ENCODE measurements at regions not wholly inside any gene's neighbourhood (a gene's known extent, or its start where the extent isn't known, plus 50 kb on each side); places are given as distances from the start of the nearest gene placed in this dataset.

DNA sequence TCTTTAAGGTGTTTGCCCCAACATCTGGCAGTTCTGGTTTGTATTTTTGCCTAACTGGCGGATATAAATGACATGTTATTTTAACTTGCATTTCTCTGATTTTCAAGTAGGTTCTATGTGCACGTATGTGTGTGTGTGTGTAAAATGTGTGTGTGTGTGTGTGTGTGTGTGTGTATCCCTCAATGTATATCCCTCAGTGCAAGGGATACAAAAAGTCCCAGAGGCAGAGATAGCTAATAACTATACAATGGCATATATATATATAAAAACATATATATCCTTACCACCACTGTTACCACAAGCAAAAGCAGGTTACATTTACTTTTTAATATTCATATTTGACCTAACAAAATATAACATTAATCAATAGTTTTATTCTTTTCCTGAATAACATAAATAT is 95.0 kb upstream of the NR5A2 start:
- Histone ChIP-seq H3K9me3 (no peaks in the 10 kb centered on the region), H3K4me3 (no peak overlapping the region), H3K4me1 (no peaks in the 10 kb centered on the region), H3K27me3 (no peaks in the 10 kb centered on the region), H3K27ac (replicated peaks in 1 of 4) (no peak overlapping the region), H3K36me3 (no peaks in the 10 kb centered on the region)
- no peak for TF ChIP-seq POLR2A (IDR thresholded peaks at IDR 0.05; ENCODE audit: low read depth)
- intact Hi-C loops (cut with DNase I) = no loop called here
- WGBS = 76% methylated on average over 2 of the region's 2 CpGs
- DNase-seq (ENCODE audit: extremely low spot score) = no peak

DNA sequence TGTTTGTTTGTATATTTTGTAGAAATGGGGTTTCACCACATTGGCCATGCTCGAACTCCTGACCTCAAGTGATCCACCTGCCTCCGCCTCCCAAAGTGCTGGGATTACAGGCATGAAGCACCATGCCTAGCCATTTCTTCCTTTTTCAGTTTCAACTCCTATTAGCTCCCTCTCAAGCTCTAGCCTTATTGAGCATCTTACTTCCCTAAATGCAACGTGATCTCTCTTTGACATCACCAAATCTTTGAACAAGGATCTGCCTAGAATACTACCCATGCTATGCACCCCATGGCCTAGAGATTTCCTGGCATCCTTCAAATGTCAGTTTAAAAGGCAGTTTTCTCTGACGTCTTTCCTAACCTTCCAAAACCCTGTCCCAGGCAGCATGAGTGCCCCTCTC is 91.1 kb upstream of the NR5A2 start:
- WGBS = 77% methylated on average over 4 of the region's 4 CpGs
- Histone ChIP-seq H3K4me1 (no peaks in the 10 kb centered on the region), H3K27me3 (no peaks in the 10 kb centered on the region), H3K4me3 (no peak overlapping the region), H3K36me3 (no peaks in the 10 kb centered on the region), H3K27ac (replicated peaks in 1 of 4) (no peak overlapping the region), H3K9me3 (no peaks in the 10 kb centered on the region)
- intact Hi-C loops (cut with DNase I) = no loop called here
- no peak for TF ChIP-seq POLR2AphosphoS5 (IDR thresholded peaks at IDR 0.05)
- TF ChIP-seq EP300 (IDR thresholded peaks at IDR 0.05) = no peak
- no peak for TF ChIP-seq POLR2A (IDR thresholded peaks at IDR 0.05; ENCODE audit: low read depth)
- TF ChIP-seq, protein P1, sequence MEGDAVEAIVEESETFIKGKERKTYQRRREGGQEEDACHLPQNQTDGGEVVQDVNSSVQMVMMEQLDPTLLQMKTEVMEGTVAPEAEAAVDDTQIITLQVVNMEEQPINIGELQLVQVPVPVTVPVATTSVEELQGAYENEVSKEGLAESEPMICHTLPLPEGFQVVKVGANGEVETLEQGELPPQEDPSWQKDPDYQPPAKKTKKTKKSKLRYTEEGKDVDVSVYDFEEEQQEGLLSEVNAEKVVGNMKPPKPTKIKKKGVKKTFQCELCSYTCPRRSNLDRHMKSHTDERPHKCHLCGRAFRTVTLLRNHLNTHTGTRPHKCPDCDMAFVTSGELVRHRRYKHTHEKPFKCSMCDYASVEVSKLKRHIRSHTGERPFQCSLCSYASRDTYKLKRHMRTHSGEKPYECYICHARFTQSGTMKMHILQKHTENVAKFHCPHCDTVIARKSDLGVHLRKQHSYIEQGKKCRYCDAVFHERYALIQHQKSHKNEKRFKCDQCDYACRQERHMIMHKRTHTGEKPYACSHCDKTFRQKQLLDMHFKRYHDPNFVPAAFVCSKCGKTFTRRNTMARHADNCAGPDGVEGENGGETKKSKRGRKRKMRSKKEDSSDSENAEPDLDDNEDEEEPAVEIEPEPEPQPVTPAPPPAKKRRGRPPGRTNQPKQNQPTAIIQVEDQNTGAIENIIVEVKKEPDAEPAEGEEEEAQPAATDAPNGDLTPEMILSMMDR (IDR thresholded peaks at IDR 0.05) = no peak
- DNase-seq (ENCODE audit: extremely low spot score) = no peak

DNA sequence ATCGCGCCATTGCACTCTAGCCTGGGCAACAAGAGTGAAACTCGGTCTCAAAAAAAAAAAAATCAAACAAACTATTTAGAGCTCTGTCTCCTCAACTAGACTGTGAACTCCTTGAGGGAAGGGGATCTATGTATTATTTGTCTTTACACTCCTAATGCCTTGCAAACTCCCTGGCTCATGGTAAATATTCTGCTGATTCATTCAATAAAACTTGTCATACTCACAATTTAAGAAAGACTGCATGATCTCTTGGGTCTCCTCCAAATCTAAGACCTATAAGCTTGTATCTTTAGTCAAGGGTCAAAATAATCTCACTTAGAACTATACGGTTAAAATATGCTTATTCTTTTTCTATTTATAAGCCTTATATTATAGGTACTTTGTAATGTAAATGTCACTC is 90.3 kb upstream of the NR5A2 start:
- intact Hi-C loops (cut with DNase I) = no loop called here
- 89% methylated on average over 4 of the region's 4 CpGs for WGBS
- H3K9me3 ChIP-seq = no peaks in the 10 kb centered on the region
- no peak overlapping the region for H3K27ac ChIP-seq (replicated peaks in 1 of 4)
- no peaks in the 10 kb centered on the region for H3K27me3 ChIP-seq
- DNase-seq (ENCODE audit: extremely low spot score) = no peak
- H3K4me3 ChIP-seq = no peak overlapping the region
- no peaks in the 10 kb centered on the region for H3K4me1 ChIP-seq
- no peaks in the 10 kb centered on the region for H3K36me3 ChIP-seq
- TF ChIP-seq POLR2A (IDR thresholded peaks at IDR 0.05; ENCODE audit: low read depth) (no peak), POLR2AphosphoS5 (IDR thresholded peaks at IDR 0.05) (no peak), EP300 (IDR thresholded peaks at IDR 0.05) (no peak)
- TF ChIP-seq, protein P1 (IDR thresholded peaks at IDR 0.05) = no peak

DNA sequence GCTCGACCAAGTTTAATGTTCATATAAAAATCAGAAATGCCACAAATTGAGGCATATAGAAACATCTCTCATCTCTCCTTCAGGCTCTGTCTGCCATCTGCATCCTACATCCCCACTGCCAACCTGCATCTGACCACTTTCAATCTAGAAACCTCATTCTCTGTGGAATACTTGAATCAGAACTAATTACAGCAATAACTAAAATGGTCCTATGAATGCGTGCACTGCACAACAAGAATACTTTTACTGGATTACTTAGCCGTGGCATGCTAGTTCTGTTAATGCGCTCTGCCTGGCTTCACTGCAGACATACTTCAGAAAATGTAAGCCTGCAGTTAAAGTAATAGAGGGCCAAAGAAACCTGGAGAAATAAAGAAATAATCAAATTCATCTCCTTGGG is 89.8 kb upstream of the NR5A2 start:
- TF ChIP-seq, protein P1 (IDR thresholded peaks at IDR 0.05) = no peak
- TF ChIP-seq POLR2A (IDR thresholded peaks at IDR 0.05; ENCODE audit: low read depth) (no peak), EP300 (IDR thresholded peaks at IDR 0.05) (no peak), POLR2AphosphoS5 (IDR thresholded peaks at IDR 0.05) (no peak)
- WGBS = 83% methylated on average over 4 of the region's 4 CpGs
- H3K36me3 ChIP-seq = no peaks in the 10 kb centered on the region
- H3K9me3 ChIP-seq = no peaks in the 10 kb centered on the region
- H3K4me1 ChIP-seq = no peaks in the 10 kb centered on the region
- intact Hi-C loops (cut with DNase I) = no loop called here
- no peak overlapping the region for H3K4me3 ChIP-seq
- DNase-seq (ENCODE audit: extremely low spot score) = no peak
- H3K27ac ChIP-seq (replicated peaks in 1 of 4) = no peak overlapping the region
- no peaks in the 10 kb centered on the region for H3K27me3 ChIP-seq

DNA sequence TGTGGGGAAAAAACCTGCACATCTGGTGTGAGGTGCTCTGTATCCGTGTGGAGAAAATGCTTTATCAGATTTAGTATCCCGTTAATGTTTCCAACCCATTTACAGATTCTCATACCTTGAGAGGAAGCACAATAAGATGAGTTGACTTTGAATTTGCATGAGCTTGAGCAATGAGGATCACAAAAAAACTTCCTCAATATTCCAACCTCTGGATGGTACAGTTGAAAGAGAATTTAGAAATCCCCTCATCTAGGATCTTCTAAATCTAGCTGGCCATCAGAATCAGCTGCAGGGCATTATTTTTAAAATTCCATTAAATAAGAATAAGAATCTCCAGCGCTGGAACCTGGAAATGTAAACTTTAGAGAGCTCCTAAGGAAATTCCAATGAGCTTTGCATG is 82.5 kb upstream of the NR5A2 start:
- no peak overlapping the region for H3K4me3 ChIP-seq
- 83% methylated on average over 3 of the region's 3 CpGs for WGBS
- H3K27me3 ChIP-seq = no peaks in the 10 kb centered on the region
- TF ChIP-seq EP300 (IDR thresholded peaks at IDR 0.05) (no peak), POLR2A (IDR thresholded peaks at IDR 0.05; ENCODE audit: low read depth) (no peak), POLR2AphosphoS5 (IDR thresholded peaks at IDR 0.05) (no peak)
- TF ChIP-seq, protein P1 (IDR thresholded peaks at IDR 0.05) = no peak
- no peaks in the 10 kb centered on the region for H3K9me3 ChIP-seq
- no peaks in the 10 kb centered on the region for H3K36me3 ChIP-seq
- DNase-seq (ENCODE audit: extremely low spot score) = no peak
- no peak overlapping the region for H3K27ac ChIP-seq (replicated peaks in 1 of 4)
- H3K4me1 ChIP-seq = no peaks in the 10 kb centered on the region
- intact Hi-C loops (cut with DNase I) = no loop called here
